NCI-H1417 (cell line): ENCODE measurements at regions not wholly inside any gene's neighbourhood (a gene's known extent, or its start where the extent isn't known, plus 50 kb on each side); places are given as distances from the start of the nearest gene placed in this dataset.

Experiments used
- DNase-seq, 3 experiments: peaks; one replicate each; lab custom pipeline; 2025; lab: John Stamatoyannopoulos, UW

- DNase-seq: no peak
These were observed 219.8 kb upstream of the ATP2B1 start for GRCh38 chr12:89928467-89928866.

- no peak for DNase-seq
These were observed 218.6 kb upstream of the ATP2B1 start for GRCh38 chr12:89927226-89927698.

- DNase-seq: no peak
These were observed 215.6 kb upstream of the ATP2B1 start for GRCh38 chr12:89924191-89924590.

GRCh38 chr12:89923091-89923490 lies 214.5 kb upstream of the ATP2B1 start:
- DNase-seq: no peak

- no peak for DNase-seq
These were observed 212.2 kb upstream of the ATP2B1 start for GRCh38 chr12:89920866-89921265.

- no peak for DNase-seq
These were observed 210.7 kb upstream of the ATP2B1 start for GRCh38 chr12:89919241-89919906.

- peak in 2 of 3 experiments; percentile 36 to 55 for DNase-seq
These were observed 209.7 kb upstream of the ATP2B1 start for GRCh38 chr12:89918172-89918846.

GRCh38 chr12:89909753-89910152 lies 201.1 kb upstream of the ATP2B1 start:
- no peak for DNase-seq

- no peak for DNase-seq
These were observed 199.0 kb upstream of the ATP2B1 start for GRCh38 chr12:89907659-89908058.

GRCh38 chr12:89906824-89907223 lies 198.2 kb upstream of the ATP2B1 start:
- no peak for DNase-seq

- no peak for DNase-seq
These were observed 197.5 kb upstream of the ATP2B1 start for GRCh38 chr12:89906178-89906577.

- DNase-seq: no peak
These were observed 193.4 kb upstream of the ATP2B1 start for GRCh38 chr12:89901906-89902642.

- no peak for DNase-seq
These were observed 192.7 kb upstream of the ATP2B1 start for GRCh38 chr12:89901319-89901718.

- no peak for DNase-seq
These were observed 191.0 kb upstream of the ATP2B1 start for GRCh38 chr12:89899651-89900050.

- DNase-seq: no peak
These were observed 187.0 kb upstream of the ATP2B1 start for GRCh38 chr12:89895591-89895990.

GRCh38 chr12:89895101-89895500 lies 186.5 kb upstream of the ATP2B1 start:
- no peak for DNase-seq

- no peak for DNase-seq
These were observed 185.5 kb upstream of the ATP2B1 start for GRCh38 chr12:89893972-89894706.

GRCh38 chr12:89892436-89892835 lies 183.8 kb upstream of the ATP2B1 start:
- no peak for DNase-seq

GRCh38 chr12:89891933-89892332 lies 183.3 kb upstream of the ATP2B1 start:
- DNase-seq: no peak

- DNase-seq: no peak
These were observed 181.5 kb upstream of the ATP2B1 start for GRCh38 chr12:89890161-89890560.

GRCh38 chr12:89889062-89889461 lies 180.4 kb upstream of the ATP2B1 start:
- DNase-seq: no peak

GRCh38 chr12:89884952-89885351 lies 176.3 kb upstream of the ATP2B1 start:
- DNase-seq: peak in 1 of 3 experiments; percentile 31
